ENCODE measurements at regions not wholly inside any gene's neighbourhood (a gene's known extent, or its start where the extent isn't known, plus 50 kb on each side); places are given as distances from the start of the nearest gene placed in this dataset.

GRCh38 chr9:36749461-36749860, 176.8 kb downstream of the MELK start:
- H3K9me3 Mint-ChIP-seq = peaks cover 0 to 6% of the 10 kb centered on the region in 2 donors
- no peak for DNase-seq
- peaks cover 60 to 82% of the 10 kb centered on the region in 2 donors for H3K27me3 Mint-ChIP-seq
- H3K36me3 Mint-ChIP-seq = peaks cover 0 to 2% of the 10 kb centered on the region in 2 donors
- H3K4me3 Mint-ChIP-seq = no peak overlapping the region
- peak; percentile 41 to 58 for ATAC-seq (replicated peaks)
- peaks cover 8 to 13% of the 10 kb centered on the region in 2 donors for H3K4me1 Mint-ChIP-seq
- no peak overlapping the region for H3K27ac Mint-ChIP-seq

- Mint-ChIP-seq H3K4me3 (no peak overlapping the region), H3K9me3 (peaks cover 0 to 6% of the 10 kb centered on the region in 2 donors), H3K36me3 (peaks cover 0 to 2% of the 10 kb centered on the region in 2 donors), H3K4me1 (peaks cover 8 to 13% of the 10 kb centered on the region in 2 donors), H3K27ac (no peak overlapping the region), H3K27me3 (peaks cover 67 to 83% of the 10 kb centered on the region in 2 donors)
- ATAC-seq (replicated peaks) = no peak
- no peak for DNase-seq
These were observed 177.9 kb downstream of the MELK start for GRCh38 chr9:36750630-36751029.

GRCh38 chr9:36755019-36755418, 182.3 kb downstream of the MELK start:
- Mint-ChIP-seq H3K36me3 (no peaks in the 10 kb centered on the region), H3K27ac (no peak overlapping the region), H3K4me3 (no peak overlapping the region), H3K27me3 (peaks cover 52 to 62% of the 10 kb centered on the region in 2 donors), H3K4me1 (no peaks in the 10 kb centered on the region), H3K9me3 (no peaks in the 10 kb centered on the region)
- DNase-seq = no peak
- ATAC-seq (replicated peaks) = no peak

- H3K4me1 Mint-ChIP-seq = no peaks in the 10 kb centered on the region
- ATAC-seq (replicated peaks) (no peak), DNase-seq (no peak)
- H3K36me3 Mint-ChIP-seq = no peaks in the 10 kb centered on the region
- H3K4me3 Mint-ChIP-seq = no peak overlapping the region
- H3K27me3 Mint-ChIP-seq = peaks cover 48 to 51% of the 10 kb centered on the region in 2 donors
- no peak overlapping the region for H3K27ac Mint-ChIP-seq
- no peaks in the 10 kb centered on the region for H3K9me3 Mint-ChIP-seq
These were observed 186.4 kb downstream of the MELK start for GRCh38 chr9:36759141-36759540.

GRCh38 chr9:36759976-36760375, 187.3 kb downstream of the MELK start:
- no peak for DNase-seq
- H3K36me3 Mint-ChIP-seq = no peaks in the 10 kb centered on the region
- no peak overlapping the region for H3K4me3 Mint-ChIP-seq
- no peak overlapping the region for H3K27ac Mint-ChIP-seq
- no peak for ATAC-seq (replicated peaks)
- H3K27me3 Mint-ChIP-seq = peaks cover 39 to 44% of the 10 kb centered on the region in 2 donors
- H3K4me1 Mint-ChIP-seq = no peaks in the 10 kb centered on the region
- H3K9me3 Mint-ChIP-seq = no peaks in the 10 kb centered on the region

- Mint-ChIP-seq H3K27ac (peak overlapping the region; percentile 11), H3K9me3 (no peaks in the 10 kb centered on the region), H3K36me3 (no peaks in the 10 kb centered on the region), H3K27me3 (peaks cover 32 to 35% of the 10 kb centered on the region in 2 donors), H3K4me3 (no peak overlapping the region), H3K4me1 (no peaks in the 10 kb centered on the region)
- DNase-seq = no peak
- ATAC-seq (replicated peaks) = no peak
These were observed 188.1 kb downstream of the MELK start for GRCh38 chr9:36760667-36761420.

GRCh38 chr9:36762958-36763357, 190.3 kb downstream of the MELK start:
- Mint-ChIP-seq H3K27me3 (peaks cover 23 to 31% of the 10 kb centered on the region in 2 donors), H3K4me1 (peaks cover 0 to 2% of the 10 kb centered on the region in 2 donors), H3K9me3 (no peaks in the 10 kb centered on the region), H3K36me3 (no peaks in the 10 kb centered on the region), H3K27ac (no peak overlapping the region), H3K4me3 (no peak overlapping the region)
- no peak for ATAC-seq (replicated peaks)
- DNase-seq = no peak

GRCh38 chr9:36763778-36764177, 191.1 kb downstream of the MELK start:
- DNase-seq (no peak), ATAC-seq (replicated peaks) (no peak)
- H3K27me3 Mint-ChIP-seq = peaks cover 21 to 31% of the 10 kb centered on the region in 2 donors
- no peaks in the 10 kb centered on the region for H3K9me3 Mint-ChIP-seq
- H3K36me3 Mint-ChIP-seq = no peaks in the 10 kb centered on the region
- no peak overlapping the region for H3K4me3 Mint-ChIP-seq
- H3K27ac Mint-ChIP-seq = no peak overlapping the region
- peaks cover 0 to 2% of the 10 kb centered on the region in 2 donors for H3K4me1 Mint-ChIP-seq

- no peaks in the 10 kb centered on the region for H3K9me3 Mint-ChIP-seq
- no peak overlapping the region for H3K27ac Mint-ChIP-seq
- no peaks in the 10 kb centered on the region for H3K36me3 Mint-ChIP-seq
- ATAC-seq (replicated peaks) (no peak), DNase-seq (no peak)
- peaks cover 0 to 2% of the 10 kb centered on the region in 2 donors for H3K4me1 Mint-ChIP-seq
- H3K27me3 Mint-ChIP-seq = peaks cover 18 to 30% of the 10 kb centered on the region in 2 donors
- no peak overlapping the region for H3K4me3 Mint-ChIP-seq
These were observed 191.8 kb downstream of the MELK start for GRCh38 chr9:36764364-36765076.

GRCh38 chr9:36765077-36765390, 192.3 kb downstream of the MELK start:
- Mint-ChIP-seq H3K27ac (no peak overlapping the region), H3K4me1 (peaks cover 0 to 2% of the 10 kb centered on the region in 2 donors), H3K9me3 (no peaks in the 10 kb centered on the region), H3K27me3 (peaks cover 17 to 30% of the 10 kb centered on the region in 2 donors), H3K4me3 (no peak overlapping the region), H3K36me3 (no peaks in the 10 kb centered on the region)
- no peak for ATAC-seq (replicated peaks)
- no peak for DNase-seq

- Mint-ChIP-seq H3K27me3 (peaks cover 16 to 30% of the 10 kb centered on the region in 2 donors), H3K4me3 (no peak overlapping the region), H3K4me1 (peaks cover 0 to 2% of the 10 kb centered on the region in 2 donors), H3K27ac (no peak overlapping the region), H3K9me3 (no peaks in the 10 kb centered on the region), H3K36me3 (no peaks in the 10 kb centered on the region)
- DNase-seq (peak; percentile 95), ATAC-seq (replicated peaks) (peak; percentile 99)
These were observed 193.0 kb downstream of the MELK start for GRCh38 chr9:36765468-36766341.

- H3K27me3 Mint-ChIP-seq = peaks cover 29 to 44% of the 10 kb centered on the region in 2 donors
- no peak overlapping the region for H3K4me3 Mint-ChIP-seq
- no peaks in the 10 kb centered on the region for H3K36me3 Mint-ChIP-seq
- DNase-seq (no peak), ATAC-seq (replicated peaks) (no peak)
- H3K4me1 Mint-ChIP-seq = peaks cover 0 to 2% of the 10 kb centered on the region in 2 donors
- H3K27ac Mint-ChIP-seq = no peak overlapping the region
- no peaks in the 10 kb centered on the region for H3K9me3 Mint-ChIP-seq
These were observed 196.0 kb downstream of the MELK start for GRCh38 chr9:36768677-36769076.

- H3K4me3 Mint-ChIP-seq = no peak overlapping the region
- H3K27me3 Mint-ChIP-seq = peaks cover 30 to 53% of the 10 kb centered on the region in 2 donors
- DNase-seq (no peak), ATAC-seq (replicated peaks) (no peak)
- H3K4me1 Mint-ChIP-seq = peaks cover 0 to 2% of the 10 kb centered on the region in 2 donors
- peaks cover 0 to 2% of the 10 kb centered on the region in 2 donors for H3K9me3 Mint-ChIP-seq
- no peaks in the 10 kb centered on the region for H3K36me3 Mint-ChIP-seq
- no peak overlapping the region for H3K27ac Mint-ChIP-seq
These were observed 197.3 kb downstream of the MELK start for GRCh38 chr9:36770025-36770424.
